Aorta (tissue), 5 donors: ENCODE measurements at regions not wholly inside any gene's neighbourhood (a gene's known extent, or its start where the extent isn't known, plus 50 kb on each side); places are given as distances from the start of the nearest gene placed in this dataset.

Experiments used
- ATAC-seq: fragments of 200-7000 bp; cut with Tn5 transposase; one replicate; pipeline ENCODE4 v1.9.1; 2022; ENCODE audit warnings: moderate library complexity; ENCODE audit not compliant: low FRiP score
- DNase-seq, 2 donors: peaks; one replicate each; pipeline ENCODE4 v3.0.0-alpha.2; 2020
- H3K27ac ChIP-seq, 2 donors: one replicate each; pipeline ENCODE4 v1.5.1; 2013; ENCODE audit warnings: low read length in 2 of 2, mild to moderate bottlenecking in 2 of 2, moderate library complexity in 2 of 2, control low read depth in 1 of 2, inconsistent platforms in 1 of 2, low read depth in 1 of 2
- H3K27me3 ChIP-seq, 2 donors: one replicate each; pipeline ENCODE4 v1.6.1; 2013; ENCODE audit warnings: control low read depth in 1 of 2, low read length in 1 of 2, mild to moderate bottlenecking in 1 of 2, moderate library complexity in 1 of 2; ENCODE audit not compliant: insufficient read depth in 2 of 2, control insufficient read depth in 1 of 2
- H3K36me3 ChIP-seq, 2 donors: one replicate each; pipeline ENCODE4 v1.6.1; 2013; ENCODE audit warnings: control low read depth in 1 of 2, low read length in 1 of 2, mild to moderate bottlenecking in 1 of 2; ENCODE audit not compliant: insufficient read depth in 2 of 2, control insufficient read depth in 1 of 2
- H3K4me1 ChIP-seq, 2 donors: one replicate each; pipeline ENCODE4 v1.6.1; 2013; ENCODE audit warnings: low read length in 2 of 2, control low read depth in 1 of 2, mild to moderate bottlenecking in 1 of 2, moderate library complexity in 1 of 2; ENCODE audit not compliant: insufficient read depth in 2 of 2, control insufficient read depth in 1 of 2
- H3K4me3 ChIP-seq, 2 donors: one replicate each; pipeline ENCODE4 v1.5.1; 2013; ENCODE audit warnings: low read length in 2 of 2, control low read depth in 1 of 2, mild to moderate bottlenecking in 1 of 2
- H3K9me3 ChIP-seq: one replicate; pipeline ENCODE4 v1.6.1; 2013; ENCODE audit warnings: mild to moderate bottlenecking, low read length; ENCODE audit not compliant: control insufficient read depth
- WGBS, 2 donors: extraction: QIAGEN DNeasy Blood & Tissue Kit; methylation state at CpG; one replicate each; pipeline ENCODE4 v1.1.7; 2013; 5-methylcytosine and 5-hydroxymethylcytosine counted together
- intact Hi-C, 2 donors: fragments of 100-400 bp; cut with DNase I; formaldehyde crosslinking; loops; one replicate each; pipeline versions ENCODE4 v1.14.2 to v1.15.0; 2022
- donor health status: healthy with polysubstance abuse.
- donor health status: Bipolar disorder and iron deficiency.
- donor health status: DM: no; HTN: no; CAD: no.
- donor health status: DM: no; HTN: no; CAD: no.
- donor health status: DM: yes; HTN: yes; CAD: no.

DNA sequence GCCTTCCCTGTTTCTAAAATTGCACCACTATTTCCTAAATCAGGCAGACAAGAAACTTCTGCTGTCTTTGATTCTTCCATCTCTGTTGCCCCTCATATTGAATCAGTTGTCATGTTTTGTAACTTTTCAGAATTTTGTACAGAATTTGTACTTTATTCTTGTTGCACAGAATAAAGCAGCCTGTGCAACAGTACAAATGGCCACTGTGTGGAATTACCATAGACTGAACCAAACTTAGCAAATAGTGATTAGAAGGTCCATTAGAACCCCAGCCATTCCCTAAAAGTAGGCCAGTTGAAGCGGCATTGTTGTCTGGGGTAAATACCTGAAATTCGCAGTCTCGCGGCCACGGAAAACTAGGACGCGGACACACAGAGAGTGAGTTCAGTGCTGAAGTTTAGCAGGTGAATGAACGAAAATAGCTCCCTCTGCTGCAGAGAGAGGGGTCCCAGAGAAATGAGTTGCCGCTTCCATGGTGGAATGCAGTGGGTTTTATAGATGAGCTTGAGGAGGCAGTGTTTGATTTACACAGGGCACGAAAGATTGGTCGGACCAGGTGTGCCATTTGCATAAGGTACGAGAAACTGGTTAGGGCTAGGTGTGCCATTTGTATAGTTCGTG lies 71.8 kb downstream of the C4orf33 start:
- Histone ChIP-seq H3K4me1 (no peaks in the 10 kb centered on the region), H3K4me3 (no peak overlapping the region), H3K9me3 (no peaks in the 10 kb centered on the region), H3K27ac (no peak overlapping the region), H3K27me3 (no peaks in the 10 kb centered on the region), H3K36me3 (no peaks in the 10 kb centered on the region)
- WGBS, 2 donors = 44 to 46% methylated on average over 13 of the region's 13 CpGs
- ATAC-seq = no peak
- intact Hi-C loops = no loop called here
- no peak for DNase-seq

DNA sequence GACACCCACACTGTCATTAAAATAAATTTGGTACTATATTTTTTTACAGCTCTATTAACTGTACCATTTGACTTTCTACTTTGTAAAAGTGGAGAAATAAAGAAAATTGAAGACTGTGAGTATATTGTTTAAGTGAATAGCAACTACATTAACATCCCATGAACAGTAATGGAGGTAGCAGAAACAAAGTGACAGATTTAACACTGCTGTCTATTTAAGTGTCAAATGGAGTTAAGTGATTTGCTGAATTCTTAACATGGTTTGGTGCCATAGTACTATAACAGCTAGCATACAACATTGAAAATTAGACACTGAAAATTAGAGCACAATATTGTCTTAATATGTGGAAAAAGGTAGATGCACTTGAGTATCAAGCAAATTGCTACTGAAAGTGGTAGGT lies 76.2 kb downstream of the C4orf33 start:
- intact Hi-C loops = no loop called here
- ATAC-seq (no peak), DNase-seq (no peak)
- Histone ChIP-seq H3K9me3 (no peaks in the 10 kb centered on the region), H3K27ac (no peak overlapping the region), H3K36me3 (no peaks in the 10 kb centered on the region), H3K4me3 (no peak overlapping the region), H3K4me1 (no peaks in the 10 kb centered on the region), H3K27me3 (no peaks in the 10 kb centered on the region)

- Histone ChIP-seq H3K4me1 (no peaks in the 10 kb centered on the region), H3K36me3 (no peaks in the 10 kb centered on the region), H3K9me3 (no peaks in the 10 kb centered on the region), H3K27ac (no peak overlapping the region), H3K27me3 (no peaks in the 10 kb centered on the region), H3K4me3 (no peak overlapping the region)
- intact Hi-C loops = no loop called here
- DNase-seq (no peak), ATAC-seq (no peak)
- 86 to 89% methylated on average over 1 of the region's 1 CpG for WGBS, 2 donors
Observed at GRCh38 chr4:129176864-129177263, 80.9 kb downstream of the C4orf33 start.

GRCh38 chr4:129179276-129179675 lies 83.3 kb downstream of the C4orf33 start:
- no peaks in the 10 kb centered on the region for H3K4me1 ChIP-seq
- DNase-seq = no peak
- ATAC-seq = no peak
- H3K9me3 ChIP-seq = no peaks in the 10 kb centered on the region
- no peak overlapping the region for H3K27ac ChIP-seq
- no peak overlapping the region for H3K4me3 ChIP-seq
- no peaks in the 10 kb centered on the region for H3K36me3 ChIP-seq
- 75 to 80% methylated on average over 2 of the region's 2 CpGs for WGBS, 2 donors
- H3K27me3 ChIP-seq = no peaks in the 10 kb centered on the region
- intact Hi-C loops = no loop called here

DNA sequence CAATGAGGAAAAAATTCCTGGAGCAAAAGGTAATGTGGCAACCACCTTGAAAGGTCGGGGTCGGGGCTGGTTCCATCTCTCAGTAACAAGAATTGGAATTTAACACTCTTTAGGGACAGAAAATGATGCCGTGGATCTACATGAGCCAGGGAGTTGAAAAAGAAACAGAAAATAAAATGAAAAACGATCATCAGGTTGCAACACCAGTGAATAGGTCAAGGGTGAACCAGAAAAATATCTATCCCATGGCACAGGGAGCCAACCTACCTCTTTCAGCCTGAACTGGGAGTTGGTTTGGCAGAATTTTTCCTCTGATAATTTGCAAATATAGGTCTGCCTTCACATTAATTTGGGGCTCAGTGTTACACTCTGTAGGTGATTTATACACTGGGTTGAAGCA lies 93.7 kb downstream of the C4orf33 start:
- intact Hi-C loops = no loop called here
- 68 to 69% methylated on average over 4 of the region's 4 CpGs for WGBS, 2 donors
- ATAC-seq = no peak

DNA sequence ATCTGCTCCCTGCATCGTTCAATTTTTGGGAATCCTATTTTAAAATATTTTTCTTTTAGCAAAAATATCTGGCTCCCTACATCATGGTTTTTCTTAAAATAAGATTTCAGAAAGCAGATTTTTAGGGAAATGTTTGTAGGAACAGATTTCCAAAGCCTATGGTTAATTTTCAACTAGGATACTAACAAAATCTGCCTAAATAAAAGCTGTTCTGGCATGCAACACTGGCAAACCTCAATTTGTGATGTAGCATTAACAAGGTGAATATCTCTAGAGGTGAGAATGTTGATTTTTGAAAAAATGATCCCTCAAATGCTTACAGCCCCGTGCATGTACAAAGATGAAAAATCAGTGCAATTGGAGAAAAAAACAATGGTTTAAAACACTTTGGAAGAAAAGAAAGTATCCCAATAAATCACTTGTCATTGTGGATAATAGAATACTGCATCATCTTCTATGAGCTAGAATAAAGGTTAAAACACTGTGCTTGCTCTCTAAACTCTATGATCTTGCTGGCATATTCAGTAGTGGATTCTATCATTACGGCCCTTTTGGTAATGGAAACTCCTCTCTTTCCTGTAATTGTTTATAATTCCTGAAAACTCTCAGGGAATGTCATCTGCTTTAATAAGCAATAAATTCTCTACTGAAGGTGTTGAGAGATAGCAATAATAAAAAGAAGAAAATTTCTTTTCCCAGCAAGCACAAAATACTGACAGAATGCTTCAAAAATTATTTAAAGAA lies 97.6 kb downstream of the C4orf33 start:
- no peak for ATAC-seq
- Histone ChIP-seq H3K27ac (no peak overlapping the region), H3K9me3 (no peaks in the 10 kb centered on the region), H3K4me3 (no peak overlapping the region), H3K36me3 (no peaks in the 10 kb centered on the region), H3K27me3 (no peaks in the 10 kb centered on the region), H3K4me1 (no peaks in the 10 kb centered on the region)
- 41 to 50% methylated on average over 3 of the region's 3 CpGs for WGBS, 2 donors
- intact Hi-C loops = no loop called here
- DNase-seq = no peak

More for the DNA sequence above, 93.7 kb downstream of the C4orf33 start:
- Histone ChIP-seq H3K27me3 (no peaks in the 10 kb centered on the region), H3K27ac (no peak overlapping the region), H3K9me3 (no peaks in the 10 kb centered on the region), H3K4me1 (no peaks in the 10 kb centered on the region), H3K4me3 (no peak overlapping the region), H3K36me3 (no peaks in the 10 kb centered on the region)
- DNase-seq = no peak

DNA sequence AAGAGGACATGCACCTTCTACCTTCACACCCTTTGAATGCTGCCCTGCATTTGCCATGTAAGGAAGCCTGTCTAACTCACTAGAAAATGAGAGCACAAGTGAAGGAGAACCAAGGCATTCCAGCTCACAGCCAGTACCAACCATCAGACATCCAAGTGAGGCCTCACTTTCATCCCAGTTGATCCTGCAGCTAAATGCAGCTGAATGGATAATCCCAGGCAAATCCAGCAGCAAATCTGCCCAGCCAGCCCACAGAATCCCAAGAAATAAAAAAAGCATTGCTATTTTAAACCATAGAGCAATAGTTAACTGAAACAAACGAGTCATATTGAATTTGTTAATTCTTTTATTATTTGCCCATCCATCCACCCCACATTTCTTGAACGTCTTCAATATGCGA lies 112.5 kb downstream of the C4orf33 start:
- H3K27me3 ChIP-seq = no peaks in the 10 kb centered on the region

GRCh38 chr4:129213692-129214091 lies 117.7 kb downstream of the C4orf33 start:
- Histone ChIP-seq H3K9me3 (no peaks in the 10 kb centered on the region), H3K27ac (no peak overlapping the region), H3K27me3 (no peaks in the 10 kb centered on the region), H3K4me3 (no peak overlapping the region), H3K36me3 (no peaks in the 10 kb centered on the region), H3K4me1 (no peaks in the 10 kb centered on the region)
- no peak for ATAC-seq
- intact Hi-C loops = no loop called here
- DNase-seq = no peak
- WGBS, 2 donors = 37 to 64% methylated on average over 1 of the region's 1 CpG

More for the DNA sequence above, 112.5 kb downstream of the C4orf33 start:
- intact Hi-C loops = no loop called here
- H3K27ac ChIP-seq = no peak overlapping the region
- no peak for ATAC-seq
- no peak for DNase-seq
- H3K36me3 ChIP-seq = no peaks in the 10 kb centered on the region
- 54 to 66% methylated on average over 3 of the region's 3 CpGs for WGBS, 2 donors
- no peaks in the 10 kb centered on the region for H3K9me3 ChIP-seq
- H3K4me3 ChIP-seq = no peak overlapping the region
- no peaks in the 10 kb centered on the region for H3K4me1 ChIP-seq

- peak overlapping the region; percentile 21 to 59 for H3K4me3 ChIP-seq
- peaks cover 0 to 3% of the 10 kb centered on the region in 2 donors for H3K4me1 ChIP-seq
- no peaks in the 10 kb centered on the region for H3K27me3 ChIP-seq
- 9 to 15% methylated on average over 4 of the region's 4 CpGs for WGBS, 2 donors
- H3K9me3 ChIP-seq = no peaks in the 10 kb centered on the region
- intact Hi-C loops = loop anchor here in 1 of 2 donors (5.0 kb wide), 1 partner anchor 424 kb away; no protein-coding TSS in a partner anchor
- H3K36me3 ChIP-seq = no peaks in the 10 kb centered on the region
- ATAC-seq (peak; percentile 80), DNase-seq (no peak)
- H3K27ac ChIP-seq = no peak overlapping the region
Observed at GRCh38 chr4:129218360-129218759, 122.4 kb downstream of the C4orf33 start.
